Heart left ventricle (tissue), 13 donors: ENCODE measurements at regions not wholly inside any gene's neighbourhood (a gene's known extent, or its start where the extent isn't known, plus 50 kb on each side); places are given as distances from the start of the nearest gene placed in this dataset.

ENCODE experiments used
- POLR2A ChIP-seq, 2 donors: fragments of 450-650 bp; IDR thresholded peaks; one replicate each; pipeline ENCODE4 v1.6.1; 2017; ENCODE audit warnings: antibody characterized with exemption in 2 of 2, mild to moderate bottlenecking in 2 of 2, moderate library complexity in 2 of 2
- TF ChIP-seq, protein P1 (sequence below), 12 donors: fragments of 200-600 bp; sonication (generic) in 4 of 12; IDR thresholded peaks; one replicate each; pipeline versions ENCODE4 v1.5.0 to v1.8.0; 2018 to 2022; ENCODE audit warnings: antibody characterized with exemption in 12 of 12, mild to moderate bottlenecking in 5 of 12
- donor health status: ischemic (EF 13 %, LVEDD 7.1; RV severe dilation, severe dysfunction).
- donor health status: DM: no; HTN: yes; CAD: no.
- donor health status: DM: no; HTN: no; CAD: no.
- donor health status: ischemic (EF 25% LVEDD 6.9; RV normal size, moderate dysfunction).
- donor health status: ischemic (EF 25% LVEDD 5.7; RV mildly dilated, moderate dysfunction).
- donor health status: ischemic (EF 35%, LVEDD 5.7; RV mildly dilated, moderate dysfunction).
- donor health status: nonischemic (EF 11% LVEDD 7.7; RV severe dilation, severe dysfunction).
- donor health status: DM: yes; HTN: yes; CAD: no.
- donor health status: PGD.
- donor health status: ischemic (EF 29% LVEDD 5.4; RV normal size, mild dysfunction).
- donor health status: nonischemic (EF 23%, LVEDD 6.1; RV moderate dilation, normal function).

DNA sequence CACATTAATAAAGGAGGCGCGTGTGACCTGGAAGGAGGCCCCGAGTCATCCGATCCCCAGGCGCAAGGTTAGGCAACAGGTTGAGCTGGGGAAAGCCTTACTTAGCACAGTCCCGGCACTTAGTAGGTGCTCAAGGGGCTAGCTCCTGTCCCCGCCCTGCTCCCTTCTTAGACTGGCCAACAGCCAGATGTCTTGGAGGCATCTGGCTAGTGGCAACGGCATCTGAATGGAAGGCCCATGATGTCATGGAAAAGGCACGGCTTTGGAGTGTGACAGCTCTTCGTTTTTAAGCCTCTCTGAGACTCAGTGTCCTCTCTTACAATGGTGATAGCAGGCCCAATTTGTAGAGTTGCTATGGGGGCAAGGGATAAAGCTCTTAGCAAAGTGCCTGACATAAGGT is 258.3 kb downstream of the CYRIA start:
- TF ChIP-seq, protein P1, sequence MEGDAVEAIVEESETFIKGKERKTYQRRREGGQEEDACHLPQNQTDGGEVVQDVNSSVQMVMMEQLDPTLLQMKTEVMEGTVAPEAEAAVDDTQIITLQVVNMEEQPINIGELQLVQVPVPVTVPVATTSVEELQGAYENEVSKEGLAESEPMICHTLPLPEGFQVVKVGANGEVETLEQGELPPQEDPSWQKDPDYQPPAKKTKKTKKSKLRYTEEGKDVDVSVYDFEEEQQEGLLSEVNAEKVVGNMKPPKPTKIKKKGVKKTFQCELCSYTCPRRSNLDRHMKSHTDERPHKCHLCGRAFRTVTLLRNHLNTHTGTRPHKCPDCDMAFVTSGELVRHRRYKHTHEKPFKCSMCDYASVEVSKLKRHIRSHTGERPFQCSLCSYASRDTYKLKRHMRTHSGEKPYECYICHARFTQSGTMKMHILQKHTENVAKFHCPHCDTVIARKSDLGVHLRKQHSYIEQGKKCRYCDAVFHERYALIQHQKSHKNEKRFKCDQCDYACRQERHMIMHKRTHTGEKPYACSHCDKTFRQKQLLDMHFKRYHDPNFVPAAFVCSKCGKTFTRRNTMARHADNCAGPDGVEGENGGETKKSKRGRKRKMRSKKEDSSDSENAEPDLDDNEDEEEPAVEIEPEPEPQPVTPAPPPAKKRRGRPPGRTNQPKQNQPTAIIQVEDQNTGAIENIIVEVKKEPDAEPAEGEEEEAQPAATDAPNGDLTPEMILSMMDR (IDR thresholded peaks at IDR 0.05): no peak
- TF ChIP-seq POLR2A (IDR thresholded peaks at IDR 0.05): no peak
